Astrocyte of the spinal cord (primary cell): ENCODE measurements at regions not wholly inside any gene's neighbourhood (a gene's known extent, or its start where the extent isn't known, plus 50 kb on each side); places are given as distances from the start of the nearest gene placed in this dataset.
A peak's percentile ranks its signal among the peaks of the same experiment; 100 is the strongest.

Source experiments
- DNase-seq: peaks from one replicate; pipeline ENCODE4 v3.0.0; 2011; ENCODE audit warnings: low read depth, low spot score
- H3K4me3 ChIP-seq: 2 replicates; pipeline ENCODE4 v1.5.1; 2011; ENCODE audit warnings: low read depth, mild to moderate bottlenecking, low read length, moderate library complexity
- CTCF ChIP-seq: IDR thresholded peaks from 2 replicates; pipeline ENCODE4 v1.5.1; 2012; ENCODE audit warnings: low read depth, mild to moderate bottlenecking, low read length, inconsistent platforms
- in situ Hi-C: cut with HindIII; loops from 2 replicates; pipeline ENCODE4 v1.10.0; 2017; ENCODE audit warnings: low sequenced_read_pairs

DNA sequence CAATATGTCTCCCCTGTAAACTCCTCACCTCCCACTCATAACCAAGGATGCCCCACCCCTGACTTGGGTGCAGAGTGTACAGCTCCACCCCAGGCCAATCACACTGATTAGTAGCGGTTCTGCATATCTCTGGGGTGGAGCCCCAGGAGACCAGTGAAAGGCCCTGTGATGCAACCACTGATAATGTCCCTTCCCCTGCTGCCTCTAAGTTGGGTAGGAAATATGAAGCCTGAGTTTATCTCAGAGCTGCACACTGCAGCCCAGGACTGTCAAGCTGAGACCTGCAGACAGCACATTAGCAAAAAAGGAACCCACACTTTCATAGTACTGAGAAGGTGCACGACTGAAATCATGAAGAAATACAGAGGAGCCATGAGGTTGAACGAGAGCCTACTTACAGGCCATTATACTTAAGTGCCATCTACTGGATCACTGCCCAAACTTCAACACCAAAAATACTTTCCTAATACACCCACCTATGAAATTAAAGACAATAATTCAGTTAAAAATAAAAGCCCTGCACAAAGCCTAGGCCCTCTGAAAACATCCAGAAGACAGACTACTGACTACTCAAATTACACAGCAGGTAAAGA is 455.4 kb upstream of the LRRTM4 start:
- in situ Hi-C loops = no loop called here
- DNase-seq = no peak
- no peak overlapping the region for H3K4me3 ChIP-seq
- TF ChIP-seq CTCF = no peak

DNA sequence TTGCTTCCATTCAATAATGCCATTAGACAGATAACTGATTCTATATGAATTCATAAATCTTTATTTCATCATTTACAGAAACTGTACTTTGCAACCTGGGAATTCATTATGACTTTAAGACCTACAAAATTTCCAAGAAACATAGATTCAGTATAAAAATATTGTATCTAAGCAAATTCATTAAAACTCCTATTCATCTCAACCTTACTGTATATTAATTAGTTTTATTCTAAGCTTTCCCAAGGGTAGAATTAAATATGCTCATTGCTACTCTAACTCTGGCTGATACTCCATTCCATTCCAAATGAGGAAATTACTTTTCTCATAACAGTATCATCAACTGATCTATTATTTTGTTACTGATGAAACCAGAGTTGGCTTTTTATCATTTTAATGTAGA is 473.0 kb upstream of the LRRTM4 start:
- TF ChIP-seq CTCF = no peak
- in situ Hi-C loops = no loop called here
- DNase-seq = no peak
- H3K4me3 ChIP-seq = no peak overlapping the region

DNA sequence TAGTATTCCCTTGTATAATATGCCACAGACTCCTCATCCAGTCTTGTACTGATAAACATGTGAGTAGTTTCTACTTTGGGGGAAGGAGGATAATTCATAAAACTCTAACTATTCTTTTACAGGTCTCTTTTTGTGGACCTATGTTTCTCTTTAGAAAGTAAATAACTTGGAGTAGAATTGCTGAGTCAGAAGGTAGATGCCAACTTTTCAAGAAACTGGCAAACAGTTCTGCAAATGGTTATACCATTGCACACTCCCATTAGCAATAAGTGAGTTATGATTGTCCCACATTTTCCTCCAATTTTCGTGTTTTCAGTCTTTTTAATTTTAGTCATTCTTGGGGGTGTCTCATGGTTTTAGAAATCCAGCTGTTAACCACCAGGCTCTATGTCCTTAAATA is 477.2 kb upstream of the LRRTM4 start:
- in situ Hi-C loops = no loop called here
- DNase-seq = peak; percentile 3
- TF ChIP-seq CTCF = no peak
- no peak overlapping the region for H3K4me3 ChIP-seq

DNA sequence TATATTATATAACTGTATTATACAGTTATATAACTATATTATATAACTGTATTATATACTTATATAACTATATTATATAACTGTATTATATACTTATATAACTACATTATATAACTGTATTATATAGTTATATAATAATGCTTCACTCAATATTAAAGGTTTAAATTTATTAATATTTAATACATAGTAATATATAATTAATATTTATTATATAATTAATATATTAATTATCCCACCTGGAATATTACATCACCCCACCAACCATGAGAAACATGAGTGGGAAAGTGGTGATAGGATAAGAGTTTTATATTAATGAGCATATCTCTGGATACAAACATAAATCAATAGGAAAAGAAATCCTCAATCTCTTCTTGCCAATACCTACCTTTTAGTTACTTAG is 487.1 kb upstream of the LRRTM4 start:
- DNase-seq = no peak
- H3K4me3 ChIP-seq = no peak overlapping the region
- TF ChIP-seq CTCF = no peak
- in situ Hi-C loops = no loop called here

DNA sequence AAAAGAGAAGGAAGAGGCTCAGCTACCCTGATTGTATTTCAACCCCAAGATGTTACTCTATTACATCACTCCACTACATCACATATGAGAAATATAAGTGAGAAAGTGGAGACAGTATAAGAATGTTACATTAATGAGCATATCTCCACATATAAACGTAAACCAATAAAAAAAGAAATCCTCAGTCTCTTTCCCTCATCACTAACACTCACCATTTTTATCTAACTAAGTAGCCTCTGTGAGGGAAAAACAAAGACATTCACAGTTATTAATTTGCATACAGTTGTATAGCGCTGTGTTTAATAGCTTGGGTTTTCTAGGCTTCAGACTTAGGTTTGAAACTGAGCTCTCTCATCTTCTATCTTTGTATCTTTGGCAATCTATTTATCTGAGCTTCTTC is 489.1 kb upstream of the LRRTM4 start:
- no peak overlapping the region for H3K4me3 ChIP-seq
- in situ Hi-C loops = no loop called here

DNA sequence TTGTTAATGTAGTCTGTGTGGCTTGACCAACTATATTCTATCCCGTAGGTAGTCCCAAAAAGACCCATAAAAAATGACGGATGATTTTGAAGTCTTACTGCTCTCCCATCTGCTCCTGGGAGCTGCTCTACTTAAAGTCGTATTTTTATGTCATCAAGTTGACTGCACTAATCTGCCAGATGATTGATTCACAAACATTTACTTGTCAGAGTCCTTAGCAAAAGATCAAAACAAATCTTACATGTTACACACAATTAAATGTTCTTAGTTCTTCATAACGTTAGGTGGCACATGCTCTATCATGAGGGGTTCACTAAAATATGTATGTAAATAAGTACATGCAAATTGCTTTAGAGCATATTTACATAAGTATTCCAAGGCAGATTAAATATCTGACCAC is 498.3 kb upstream of the LRRTM4 start:
- no peak for TF ChIP-seq CTCF
- in situ Hi-C loops = no loop called here
- no peak for DNase-seq
- H3K4me3 ChIP-seq = no peak overlapping the region

More for the DNA sequence above, 489.1 kb upstream of the LRRTM4 start:
- no peak for DNase-seq
- no peak for TF ChIP-seq CTCF

DNA sequence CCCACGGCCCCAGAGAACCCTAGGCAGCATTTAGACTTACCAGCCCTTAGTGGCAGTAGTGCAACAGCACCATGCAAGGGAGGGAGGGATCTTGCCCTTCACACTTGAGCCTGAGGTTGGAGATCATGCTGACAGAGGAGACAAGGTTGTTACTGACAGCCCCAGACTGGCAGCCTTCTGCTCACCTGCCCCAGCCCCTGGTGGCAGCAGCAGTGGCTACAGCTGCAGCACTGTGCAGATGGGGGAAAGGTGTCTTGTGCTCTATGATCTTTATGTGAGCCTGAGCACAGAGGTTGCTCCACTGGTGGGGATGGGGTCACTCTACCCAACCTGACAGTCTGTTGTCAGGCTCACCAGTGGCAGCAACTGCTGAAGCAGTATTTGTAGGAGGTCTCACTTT is 501.2 kb upstream of the LRRTM4 start:
- H3K4me3 ChIP-seq = no peak overlapping the region
- in situ Hi-C loops = no loop called here
- no peak for TF ChIP-seq CTCF
- DNase-seq = no peak
